ENCODE measurements at regions not wholly inside any gene's neighbourhood (a gene's known extent, or its start where the extent isn't known, plus 50 kb on each side); places are given as distances from the start of the nearest gene placed in this dataset.

DNA sequence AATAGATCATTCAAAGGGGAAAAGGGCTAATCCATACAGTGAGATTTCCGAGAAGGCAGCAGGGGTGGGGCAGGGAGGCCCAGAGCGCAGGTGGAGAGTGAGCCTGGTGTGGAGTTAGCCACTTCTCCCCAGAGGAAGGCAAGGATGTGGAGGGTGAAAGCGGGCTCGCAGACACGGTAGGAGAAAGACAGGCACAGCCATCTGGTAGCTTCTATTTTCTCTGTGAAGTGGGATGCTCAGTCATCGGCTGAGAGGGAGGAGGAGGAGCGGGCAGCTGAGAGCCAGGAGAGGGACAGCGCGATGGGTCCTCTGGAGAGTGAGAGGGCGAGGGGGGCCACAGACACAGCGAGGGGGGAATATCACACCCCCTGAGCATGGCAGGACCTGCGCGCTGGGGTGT, 153.3 kb upstream of the NDUFV2 start:
- TF ChIP-seq CTCF (tag by site-specific recombination; IDR thresholded peaks at IDR 0.05) (no peak), ZNF658 (tag by site-specific recombination; IDR thresholded peaks at IDR 0.05) (no peak), YY1 (tag by site-specific recombination; IDR thresholded peaks at IDR 0.05) (no peak), ZNF24 (tag by site-specific recombination; IDR thresholded peaks at IDR 0.05) (no peak), ZNF777 (tag by site-specific recombination; IDR thresholded peaks at IDR 0.05; ENCODE audit: borderline replicate concordance) (no peak), ZNF23 (tag by site-specific recombination; IDR thresholded peaks at IDR 0.05; ENCODE audit: borderline replicate concordance) (no peak), ZNF311 (tag by site-specific recombination; IDR thresholded peaks at IDR 0.05; ENCODE audit: borderline replicate concordance) (no peak), ZBTB8A (tag by site-specific recombination; IDR thresholded peaks at IDR 0.05) (no peak)
- TF ChIP-seq, protein P1, sequence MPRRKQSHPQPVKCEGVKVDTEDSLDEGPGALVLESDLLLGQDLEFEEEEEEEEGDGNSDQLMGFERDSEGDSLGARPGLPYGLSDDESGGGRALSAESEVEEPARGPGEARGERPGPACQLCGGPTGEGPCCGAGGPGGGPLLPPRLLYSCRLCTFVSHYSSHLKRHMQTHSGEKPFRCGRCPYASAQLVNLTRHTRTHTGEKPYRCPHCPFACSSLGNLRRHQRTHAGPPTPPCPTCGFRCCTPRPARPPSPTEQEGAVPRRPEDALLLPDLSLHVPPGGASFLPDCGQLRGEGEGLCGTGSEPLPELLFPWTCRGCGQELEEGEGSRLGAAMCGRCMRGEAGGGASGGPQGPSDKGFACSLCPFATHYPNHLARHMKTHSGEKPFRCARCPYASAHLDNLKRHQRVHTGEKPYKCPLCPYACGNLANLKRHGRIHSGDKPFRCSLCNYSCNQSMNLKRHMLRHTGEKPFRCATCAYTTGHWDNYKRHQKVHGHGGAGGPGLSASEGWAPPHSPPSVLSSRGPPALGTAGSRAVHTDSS (tag by site-specific recombination; IDR thresholded peaks at IDR 0.05) = no peak
- TF ChIP-seq, protein P2, sequence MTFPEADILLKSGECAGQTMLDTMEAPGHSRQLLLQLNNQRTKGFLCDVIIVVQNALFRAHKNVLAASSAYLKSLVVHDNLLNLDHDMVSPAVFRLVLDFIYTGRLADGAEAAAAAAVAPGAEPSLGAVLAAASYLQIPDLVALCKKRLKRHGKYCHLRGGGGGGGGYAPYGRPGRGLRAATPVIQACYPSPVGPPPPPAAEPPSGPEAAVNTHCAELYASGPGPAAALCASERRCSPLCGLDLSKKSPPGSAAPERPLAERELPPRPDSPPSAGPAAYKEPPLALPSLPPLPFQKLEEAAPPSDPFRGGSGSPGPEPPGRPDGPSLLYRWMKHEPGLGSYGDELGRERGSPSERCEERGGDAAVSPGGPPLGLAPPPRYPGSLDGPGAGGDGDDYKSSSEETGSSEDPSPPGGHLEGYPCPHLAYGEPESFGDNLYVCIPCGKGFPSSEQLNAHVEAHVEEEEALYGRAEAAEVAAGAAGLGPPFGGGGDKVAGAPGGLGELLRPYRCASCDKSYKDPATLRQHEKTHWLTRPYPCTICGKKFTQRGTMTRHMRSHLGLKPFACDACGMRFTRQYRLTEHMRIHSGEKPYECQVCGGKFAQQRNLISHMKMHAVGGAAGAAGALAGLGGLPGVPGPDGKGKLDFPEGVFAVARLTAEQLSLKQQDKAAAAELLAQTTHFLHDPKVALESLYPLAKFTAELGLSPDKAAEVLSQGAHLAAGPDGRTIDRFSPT (tag by site-specific recombination; IDR thresholded peaks at IDR 0.05) = no peak
